ENCODE measurements at regions not wholly inside any gene's neighbourhood (a gene's known extent, or its start where the extent isn't known, plus 50 kb on each side); places are given as distances from the start of the nearest gene placed in this dataset.

DNA sequence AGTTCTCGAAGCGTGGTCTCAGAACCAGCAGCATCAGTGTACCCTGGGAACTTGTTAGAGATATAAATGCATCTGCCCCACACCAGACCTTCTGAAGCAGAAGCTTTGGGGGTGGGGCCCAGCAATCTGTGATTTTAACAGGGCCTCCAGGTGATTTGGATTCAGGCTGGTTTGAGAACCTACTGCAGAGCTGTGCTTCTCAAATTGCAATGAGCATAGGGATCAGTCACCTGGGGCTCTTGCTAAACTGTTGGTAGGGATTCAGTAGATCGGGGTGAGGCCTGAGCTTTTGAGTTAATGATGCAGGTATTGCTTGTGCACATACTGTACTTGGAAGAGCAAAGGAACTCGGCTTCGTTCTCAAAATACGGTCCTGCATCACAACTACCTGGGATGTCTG, 243.6 kb upstream of the PODXL start:
- Mint-ChIP-seq H3K4me3 (ENCODE audit: low read depth) (no peak overlapping the region), H3K27ac (no peak overlapping the region), H3K4me1 (ENCODE audit: low read depth) (no peaks in the 10 kb centered on the region), H3K27me3 (ENCODE audit: low read depth) (no peaks in the 10 kb centered on the region), H3K36me3 (ENCODE audit: low read depth) (no peaks in the 10 kb centered on the region), H3K9me3 (no peaks in the 10 kb centered on the region)
- intact Hi-C loops (cut with micrococcal nuclease), result no loop called here
- no peak for DNase-seq (ENCODE audit: low spot score)

DNA sequence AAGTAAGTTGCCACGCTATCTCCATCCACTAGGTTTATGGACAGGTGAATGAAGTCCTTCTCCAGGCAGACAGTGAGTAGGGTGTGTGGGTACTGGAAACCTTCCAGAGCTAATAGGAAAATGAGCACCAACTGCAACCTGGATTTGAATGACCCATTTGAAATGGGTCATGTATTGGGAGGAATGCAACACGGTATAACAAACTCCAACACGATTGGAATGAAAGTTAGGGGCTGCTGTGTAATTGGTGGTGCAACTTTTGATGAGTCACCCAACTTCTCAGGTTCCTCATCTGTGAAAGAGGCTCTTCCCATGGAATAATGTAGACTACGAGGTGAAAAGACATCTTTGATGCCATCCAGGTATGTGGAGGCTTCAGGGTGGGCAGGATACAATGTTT, 241.4 kb upstream of the PODXL start:
- Mint-ChIP-seq H3K4me3 (ENCODE audit: low read depth) (no peak overlapping the region), H3K4me1 (ENCODE audit: low read depth) (no peaks in the 10 kb centered on the region), H3K36me3 (ENCODE audit: low read depth) (no peaks in the 10 kb centered on the region), H3K27me3 (ENCODE audit: low read depth) (no peaks in the 10 kb centered on the region), H3K9me3 (no peaks in the 10 kb centered on the region), H3K27ac (no peak overlapping the region)
- intact Hi-C loops (cut with micrococcal nuclease), result no loop called here
- no peak for DNase-seq (ENCODE audit: low spot score)

DNA sequence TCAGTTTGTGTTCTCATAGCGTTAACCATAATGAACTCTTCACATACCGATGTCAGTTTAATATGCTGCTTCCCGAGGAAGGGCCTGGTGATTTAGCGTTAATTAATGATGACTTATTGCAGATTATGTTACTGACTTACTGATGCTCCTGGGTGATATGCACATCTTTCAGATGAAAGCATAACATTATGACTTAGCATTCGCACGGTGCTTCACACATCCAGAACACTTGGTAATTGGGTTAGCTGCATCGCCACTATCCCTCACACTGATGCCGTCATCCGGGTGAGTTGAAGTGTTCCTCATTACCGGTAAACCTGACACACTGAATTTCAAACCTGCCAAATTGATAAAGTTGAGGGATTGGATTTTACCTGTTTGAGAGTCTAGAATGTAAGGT, 239.0 kb upstream of the PODXL start:
- H3K9me3 Mint-ChIP-seq, result no peaks in the 10 kb centered on the region
- no peak overlapping the region for H3K27ac Mint-ChIP-seq
- no peak overlapping the region for H3K4me3 Mint-ChIP-seq (ENCODE audit: low read depth)
- intact Hi-C loops (cut with micrococcal nuclease), result no loop called here
- no peaks in the 10 kb centered on the region for H3K4me1 Mint-ChIP-seq (ENCODE audit: low read depth)
- no peak for DNase-seq (ENCODE audit: low spot score)
- no peaks in the 10 kb centered on the region for H3K27me3 Mint-ChIP-seq (ENCODE audit: low read depth)
- no peaks in the 10 kb centered on the region for H3K36me3 Mint-ChIP-seq (ENCODE audit: low read depth)

DNA sequence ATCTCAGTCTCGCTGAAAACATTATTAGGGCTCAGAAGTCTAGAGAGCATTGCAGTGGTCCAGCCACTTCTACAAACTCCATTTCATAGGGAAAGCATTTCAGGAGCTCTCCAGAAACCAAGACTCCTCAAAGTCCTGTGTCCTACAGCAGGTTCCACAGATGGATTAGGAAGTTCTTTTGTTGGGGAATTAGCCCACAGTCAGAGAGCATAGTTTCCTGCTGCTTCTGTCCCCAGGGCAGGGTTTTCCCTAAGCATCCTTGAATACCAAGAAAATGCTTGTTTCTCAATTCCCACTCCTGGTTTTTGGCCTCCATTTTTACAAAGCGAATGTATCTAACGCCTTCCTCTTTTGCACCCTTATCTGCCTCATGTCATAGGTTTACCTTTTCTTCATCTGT, 235.9 kb upstream of the PODXL start:
- H3K4me1 Mint-ChIP-seq (ENCODE audit: low read depth), result no peaks in the 10 kb centered on the region
- intact Hi-C loops (cut with micrococcal nuclease), result no loop called here

DNA sequence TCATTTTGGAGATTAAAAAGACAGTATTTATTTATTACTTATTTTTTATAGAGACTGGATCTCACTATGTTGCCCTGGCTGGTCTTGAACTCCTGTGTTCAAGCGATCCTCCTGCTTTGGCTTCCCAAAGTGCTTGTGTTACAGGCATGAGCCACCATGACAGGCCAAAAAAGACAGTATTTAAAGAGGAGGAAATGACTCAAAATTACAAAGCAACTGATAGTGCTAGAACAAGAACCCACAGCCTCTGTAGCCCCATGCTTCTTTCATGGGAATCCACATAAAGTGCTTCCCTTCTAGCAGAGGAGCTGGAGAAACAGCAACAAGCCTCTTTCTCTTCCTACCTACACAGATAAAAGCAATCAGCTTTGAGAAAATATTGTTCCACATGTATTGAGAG, 230.7 kb upstream of the PODXL start:
- peaks cover 5% of the 10 kb centered on the region for H3K27me3 Mint-ChIP-seq (ENCODE audit: low read depth)
- no peaks in the 10 kb centered on the region for H3K4me1 Mint-ChIP-seq (ENCODE audit: low read depth)
- H3K9me3 Mint-ChIP-seq, result no peaks in the 10 kb centered on the region
- intact Hi-C loops (cut with micrococcal nuclease), result no loop called here
- H3K4me3 Mint-ChIP-seq (ENCODE audit: low read depth), result no peak overlapping the region
- DNase-seq (ENCODE audit: low spot score), result no peak
- H3K36me3 Mint-ChIP-seq (ENCODE audit: low read depth), result no peaks in the 10 kb centered on the region
- no peak overlapping the region for H3K27ac Mint-ChIP-seq

More for the DNA sequence above, 235.9 kb upstream of the PODXL start:
- H3K27ac Mint-ChIP-seq, result no peak overlapping the region
- no peak overlapping the region for H3K4me3 Mint-ChIP-seq (ENCODE audit: low read depth)
- no peaks in the 10 kb centered on the region for H3K9me3 Mint-ChIP-seq
- DNase-seq (ENCODE audit: low spot score), result no peak
- no peaks in the 10 kb centered on the region for H3K36me3 Mint-ChIP-seq (ENCODE audit: low read depth)
- H3K27me3 Mint-ChIP-seq (ENCODE audit: low read depth), result no peaks in the 10 kb centered on the region

DNA sequence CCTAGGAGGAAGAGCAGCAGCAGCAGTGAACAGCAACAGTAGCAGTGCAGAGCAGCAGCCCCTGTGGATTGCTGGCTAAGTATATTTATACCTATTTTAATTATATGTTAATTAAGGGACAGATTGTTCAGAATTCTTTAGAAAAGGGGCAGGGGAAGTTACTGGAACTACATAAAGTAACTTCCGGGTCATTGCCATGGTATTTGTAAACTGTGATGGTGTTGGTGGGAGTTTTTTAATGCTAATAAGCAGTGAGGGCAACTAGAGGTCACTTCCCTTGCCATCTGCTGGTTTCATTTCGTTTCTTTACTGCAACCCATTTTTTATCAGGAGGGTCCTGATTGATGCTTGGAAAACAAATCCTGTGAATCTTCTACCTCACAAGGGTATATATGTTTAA, 229.8 kb upstream of the PODXL start:
- Mint-ChIP-seq H3K27me3 (ENCODE audit: low read depth) (peaks cover 5% of the 10 kb centered on the region), H3K4me1 (ENCODE audit: low read depth) (no peaks in the 10 kb centered on the region), H3K36me3 (ENCODE audit: low read depth) (no peaks in the 10 kb centered on the region), H3K27ac (no peak overlapping the region), H3K4me3 (ENCODE audit: low read depth) (no peak overlapping the region), H3K9me3 (no peaks in the 10 kb centered on the region)
- intact Hi-C loops (cut with micrococcal nuclease), result no loop called here
- no peak for DNase-seq (ENCODE audit: low spot score)

DNA sequence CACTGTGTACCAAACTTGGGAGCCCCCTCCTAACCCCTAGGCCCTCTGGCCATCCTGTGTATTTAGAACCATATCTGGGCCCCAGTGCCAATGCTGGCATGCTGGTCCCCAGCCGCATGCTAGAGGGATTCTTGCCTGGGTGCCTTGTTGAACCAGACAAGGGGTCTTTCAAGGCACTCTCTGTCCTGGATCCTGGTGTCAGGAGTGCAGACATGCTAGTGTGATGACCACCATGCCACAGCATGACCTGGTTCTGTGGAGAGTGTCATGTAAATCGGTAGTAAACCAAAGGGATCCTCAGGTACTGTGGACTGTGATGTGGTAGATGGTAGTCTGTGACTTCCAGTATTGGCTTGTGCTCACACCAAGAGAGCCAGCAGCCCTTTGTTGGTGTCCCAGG, 222.2 kb upstream of the PODXL start:
- no peak overlapping the region for H3K4me3 Mint-ChIP-seq (ENCODE audit: low read depth)

DNA sequence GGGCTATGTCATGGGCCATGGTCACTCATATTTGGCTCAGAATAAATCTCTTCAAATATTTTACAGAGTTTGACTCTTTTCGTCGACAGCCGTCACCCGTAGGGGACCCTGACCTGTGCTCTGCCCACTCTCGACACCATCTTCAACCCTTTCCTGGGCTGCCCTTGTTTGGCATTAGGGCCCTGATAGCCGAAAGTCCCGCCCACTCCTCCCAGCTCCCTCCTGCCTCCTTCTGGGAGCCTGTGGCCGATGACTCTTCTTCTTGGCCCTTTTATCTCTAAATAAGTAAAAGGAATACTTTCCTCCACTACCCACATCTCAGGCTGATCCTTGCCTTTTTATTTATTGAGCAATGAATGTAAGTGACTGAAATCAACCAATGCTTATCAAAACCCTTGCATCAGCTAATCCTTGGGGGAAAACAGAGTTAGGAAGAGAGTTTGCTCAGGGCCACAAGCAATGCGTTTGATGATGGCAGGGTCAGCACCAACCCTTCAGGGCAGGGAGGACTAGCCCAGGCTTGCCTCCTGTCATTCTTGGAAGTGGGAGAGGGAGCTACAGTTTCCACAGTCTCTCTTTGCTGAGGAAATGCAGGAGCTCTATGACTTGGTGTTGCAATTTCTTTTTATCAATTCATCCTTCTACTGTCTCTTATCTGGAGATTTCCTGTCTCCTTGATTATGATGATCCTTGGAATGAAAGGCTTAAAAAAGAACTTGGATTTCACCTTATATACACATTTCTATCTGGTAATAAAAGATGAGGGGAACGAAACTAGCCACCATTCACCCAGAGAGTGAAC, 218.2 kb upstream of the PODXL start:
- DNase-seq (ENCODE audit: low spot score), result no peak
- Mint-ChIP-seq H3K27me3 (ENCODE audit: low read depth) (peaks cover 2% of the 10 kb centered on the region), H3K9me3 (no peaks in the 10 kb centered on the region), H3K4me1 (ENCODE audit: low read depth) (no peaks in the 10 kb centered on the region), H3K4me3 (ENCODE audit: low read depth) (no peak overlapping the region), H3K36me3 (ENCODE audit: low read depth) (no peaks in the 10 kb centered on the region), H3K27ac (no peak overlapping the region)
- intact Hi-C loops (cut with micrococcal nuclease), result no loop called here

More for the DNA sequence above, 222.2 kb upstream of the PODXL start:
- no peak overlapping the region for H3K27ac Mint-ChIP-seq
- intact Hi-C loops (cut with micrococcal nuclease), result no loop called here
- no peaks in the 10 kb centered on the region for H3K4me1 Mint-ChIP-seq (ENCODE audit: low read depth)
- no peaks in the 10 kb centered on the region for H3K36me3 Mint-ChIP-seq (ENCODE audit: low read depth)
- no peaks in the 10 kb centered on the region for H3K9me3 Mint-ChIP-seq
- H3K27me3 Mint-ChIP-seq (ENCODE audit: low read depth), result peaks cover 1% of the 10 kb centered on the region
- DNase-seq (ENCODE audit: low spot score), result no peak

DNA sequence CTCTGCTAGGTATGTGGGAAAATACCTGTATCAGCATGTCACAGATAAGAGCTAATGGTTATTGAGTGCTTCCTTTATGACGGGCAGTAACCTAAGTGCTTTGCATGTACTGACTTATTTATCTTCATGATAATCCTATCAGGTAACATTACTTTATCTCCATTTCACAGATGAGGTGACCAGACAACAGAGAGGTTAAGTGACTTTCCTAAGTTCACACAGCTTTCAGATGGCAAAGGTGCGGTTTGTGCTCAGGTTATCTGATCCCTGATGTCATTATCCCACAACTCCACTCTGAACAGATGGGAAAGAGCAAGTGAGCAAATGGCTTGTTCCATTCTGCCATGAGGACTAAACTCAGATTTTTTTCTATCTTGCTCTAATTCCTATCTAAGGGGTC, 217.0 kb upstream of the PODXL start:
- H3K9me3 Mint-ChIP-seq, result no peaks in the 10 kb centered on the region

DNA sequence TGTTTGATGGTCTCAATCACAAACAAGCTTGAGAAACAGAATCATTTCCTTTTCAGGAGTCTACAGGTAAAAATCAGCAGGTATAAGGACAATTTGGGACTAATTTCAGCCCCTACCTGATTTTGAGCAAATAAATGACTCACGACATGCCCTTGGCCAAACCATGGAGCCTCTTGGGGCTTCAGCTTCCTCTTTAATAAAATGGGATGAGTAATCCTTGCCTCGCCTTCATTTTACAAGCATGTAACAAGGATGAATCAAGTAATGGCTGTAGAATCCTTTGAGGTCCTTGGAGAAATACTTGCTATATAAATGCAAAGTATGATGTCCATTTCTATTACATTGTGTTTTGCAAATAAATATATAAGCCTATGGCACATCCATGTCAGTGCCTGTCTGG, 212.8 kb upstream of the PODXL start:
- Mint-ChIP-seq H3K36me3 (ENCODE audit: low read depth) (no peaks in the 10 kb centered on the region), H3K4me1 (ENCODE audit: low read depth) (no peaks in the 10 kb centered on the region), H3K27me3 (ENCODE audit: low read depth) (peaks cover 2% of the 10 kb centered on the region), H3K4me3 (ENCODE audit: low read depth) (no peak overlapping the region), H3K27ac (no peak overlapping the region), H3K9me3 (no peaks in the 10 kb centered on the region)
- no peak for DNase-seq (ENCODE audit: low spot score)
- intact Hi-C loops (cut with micrococcal nuclease), result no loop called here

More for the DNA sequence above, 217.0 kb upstream of the PODXL start:
- Mint-ChIP-seq H3K27ac (no peak overlapping the region), H3K4me1 (ENCODE audit: low read depth) (no peaks in the 10 kb centered on the region), H3K4me3 (ENCODE audit: low read depth) (no peak overlapping the region), H3K27me3 (ENCODE audit: low read depth) (peaks cover 2% of the 10 kb centered on the region), H3K36me3 (ENCODE audit: low read depth) (no peaks in the 10 kb centered on the region)
- intact Hi-C loops (cut with micrococcal nuclease), result no loop called here
- DNase-seq (ENCODE audit: low spot score), result no peak

DNA sequence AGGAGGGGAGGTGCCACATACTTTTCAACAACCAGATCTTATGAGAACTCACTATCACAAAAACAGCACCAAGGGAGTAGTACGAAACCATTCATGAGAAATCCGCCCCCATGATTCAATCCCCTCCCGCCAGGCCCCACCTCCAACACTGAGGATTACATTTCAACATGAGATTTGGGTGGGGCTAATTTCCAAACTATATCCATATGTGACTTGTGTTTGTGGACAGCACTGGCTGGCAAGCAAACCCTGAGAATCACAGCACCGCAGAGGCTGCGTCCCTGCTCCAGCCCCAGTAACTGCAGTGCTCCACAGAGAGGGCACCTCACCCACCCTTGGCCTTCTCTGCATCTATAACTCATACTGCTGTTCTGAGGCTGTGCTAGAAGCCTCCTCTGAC, 211.2 kb upstream of the PODXL start:
- no peak overlapping the region for H3K27ac Mint-ChIP-seq
- intact Hi-C loops (cut with micrococcal nuclease), result no loop called here
- peaks cover 2% of the 10 kb centered on the region for H3K27me3 Mint-ChIP-seq (ENCODE audit: low read depth)
- H3K4me1 Mint-ChIP-seq (ENCODE audit: low read depth), result no peaks in the 10 kb centered on the region
- H3K4me3 Mint-ChIP-seq (ENCODE audit: low read depth), result no peak overlapping the region
- DNase-seq (ENCODE audit: low spot score), result no peak
- H3K36me3 Mint-ChIP-seq (ENCODE audit: low read depth), result no peaks in the 10 kb centered on the region
- H3K9me3 Mint-ChIP-seq, result no peaks in the 10 kb centered on the region

DNA sequence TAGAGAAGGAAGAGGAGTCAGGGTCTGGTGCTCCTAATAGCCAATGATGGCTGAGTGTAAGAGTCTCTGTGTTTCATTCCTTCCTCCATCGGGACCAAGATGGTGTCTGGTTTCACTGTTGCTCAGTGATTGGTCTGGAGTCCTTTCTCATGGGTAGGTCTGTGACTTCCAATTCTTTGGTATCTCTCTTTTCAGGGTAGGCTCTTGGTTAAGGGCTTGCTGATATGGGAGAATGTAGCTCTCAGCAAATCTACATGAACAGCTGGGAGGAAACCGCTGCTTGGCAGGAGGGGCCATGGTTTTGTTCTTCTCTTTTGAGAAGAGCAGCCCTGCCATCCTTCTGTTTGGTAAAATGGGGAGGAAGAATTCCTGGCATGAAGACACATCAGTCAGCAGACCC, 209.1 kb upstream of the PODXL start:
- H3K9me3 Mint-ChIP-seq, result no peaks in the 10 kb centered on the region
- intact Hi-C loops (cut with micrococcal nuclease), result no loop called here
- DNase-seq (ENCODE audit: low spot score), result no peak
- H3K27ac Mint-ChIP-seq, result no peak overlapping the region
- no peaks in the 10 kb centered on the region for H3K4me1 Mint-ChIP-seq (ENCODE audit: low read depth)
- no peak overlapping the region for H3K4me3 Mint-ChIP-seq (ENCODE audit: low read depth)
- no peaks in the 10 kb centered on the region for H3K27me3 Mint-ChIP-seq (ENCODE audit: low read depth)
- no peaks in the 10 kb centered on the region for H3K36me3 Mint-ChIP-seq (ENCODE audit: low read depth)

DNA sequence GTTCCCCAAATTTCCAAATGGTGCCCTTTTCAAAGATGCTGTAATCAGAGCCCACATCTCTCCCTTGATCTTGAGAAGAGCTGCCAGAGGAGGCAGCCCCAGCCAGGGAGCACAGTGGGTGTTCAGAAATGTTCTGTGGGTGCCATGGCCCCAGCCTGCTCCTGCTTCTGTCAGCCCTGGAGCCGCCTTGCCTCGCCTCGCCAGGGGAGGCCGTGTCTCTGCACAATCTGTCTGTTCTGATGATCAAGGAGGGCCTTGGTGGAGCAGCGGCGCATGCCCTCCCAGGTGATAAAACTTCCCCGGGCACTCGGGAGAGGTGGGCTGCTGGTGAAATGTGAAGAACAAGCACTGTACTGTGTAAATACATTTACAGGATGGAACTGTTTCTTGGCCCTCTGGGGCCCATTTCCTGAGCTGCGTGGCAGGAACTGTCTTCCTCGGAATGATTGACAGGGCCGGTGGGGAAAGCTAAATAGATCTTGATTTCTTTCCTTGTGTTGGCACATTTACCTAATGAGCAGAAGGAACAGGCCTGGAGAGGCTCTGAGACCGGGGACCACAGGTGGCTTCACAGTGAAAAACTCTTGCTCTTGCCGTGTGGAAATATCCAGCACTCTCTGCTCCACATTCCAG, 207.8 kb upstream of the PODXL start:
- Mint-ChIP-seq H3K4me3 (ENCODE audit: low read depth) (no peak overlapping the region), H3K4me1 (ENCODE audit: low read depth) (no peaks in the 10 kb centered on the region), H3K27ac (no peak overlapping the region), H3K9me3 (no peaks in the 10 kb centered on the region), H3K27me3 (ENCODE audit: low read depth) (no peaks in the 10 kb centered on the region), H3K36me3 (ENCODE audit: low read depth) (no peaks in the 10 kb centered on the region)
- intact Hi-C loops (cut with micrococcal nuclease), result no loop called here
- no peak for DNase-seq (ENCODE audit: low spot score)
